SH-SY5Y (cell line): ENCODE measurements at regions not wholly inside any gene's neighbourhood (a gene's known extent, or its start where the extent isn't known, plus 50 kb on each side); places are given as distances from the start of the nearest gene placed in this dataset.

Experiments used
- GATA2 ChIP-seq: IDR thresholded peaks from 2 replicates; pipeline ENCODE4 v1.6.1; 2011; ENCODE audit warnings: mild to moderate bottlenecking, low read depth, low read length
- GATA3 ChIP-seq: IDR thresholded peaks from 2 replicates; pipeline ENCODE4 v1.6.1; 2011; ENCODE audit warnings: low read depth, mild to moderate bottlenecking, low read length, moderate library complexity

DNA sequence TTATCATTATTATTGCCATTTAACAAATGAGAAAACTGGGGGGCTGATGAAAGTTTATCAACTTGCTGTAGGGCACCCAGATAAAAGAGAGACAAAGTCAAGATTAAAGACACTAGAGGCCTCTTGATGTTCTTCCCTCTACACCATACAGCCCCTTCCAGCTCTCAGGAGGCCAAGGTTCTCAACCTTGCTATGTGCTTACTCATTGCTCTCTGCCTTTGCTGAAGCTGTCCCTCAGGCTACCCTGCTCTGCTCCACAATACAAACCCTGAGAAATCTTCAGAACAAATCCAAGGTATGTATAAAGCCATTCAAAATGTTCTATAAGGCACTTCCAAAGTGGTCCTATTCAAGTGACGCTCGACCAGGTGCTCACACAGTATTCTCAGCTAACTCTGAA is 329.9 kb upstream of the TNP1 start:
- TF ChIP-seq GATA3: no peak
- TF ChIP-seq GATA2: no peak

DNA sequence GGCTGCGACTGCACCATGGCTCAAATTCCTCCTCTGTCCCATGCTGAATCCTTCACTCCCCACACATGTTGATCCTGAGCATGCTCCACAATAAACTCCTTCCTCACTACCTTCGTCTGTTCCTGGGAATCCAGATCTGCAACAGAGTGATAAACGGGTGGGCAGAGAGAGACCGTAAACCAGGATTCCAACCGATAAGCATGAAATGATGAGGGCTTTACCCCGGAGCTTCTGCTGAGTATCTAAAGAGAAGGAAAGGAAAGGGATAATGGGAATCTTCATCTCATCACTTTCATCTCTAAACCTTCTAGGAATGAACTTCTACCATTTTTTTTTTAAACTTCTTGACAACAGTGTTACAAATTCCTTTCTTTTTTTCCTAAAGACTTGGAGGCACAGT is 329.3 kb upstream of the TNP1 start:
- no peak for TF ChIP-seq GATA2
- no peak for TF ChIP-seq GATA3

DNA sequence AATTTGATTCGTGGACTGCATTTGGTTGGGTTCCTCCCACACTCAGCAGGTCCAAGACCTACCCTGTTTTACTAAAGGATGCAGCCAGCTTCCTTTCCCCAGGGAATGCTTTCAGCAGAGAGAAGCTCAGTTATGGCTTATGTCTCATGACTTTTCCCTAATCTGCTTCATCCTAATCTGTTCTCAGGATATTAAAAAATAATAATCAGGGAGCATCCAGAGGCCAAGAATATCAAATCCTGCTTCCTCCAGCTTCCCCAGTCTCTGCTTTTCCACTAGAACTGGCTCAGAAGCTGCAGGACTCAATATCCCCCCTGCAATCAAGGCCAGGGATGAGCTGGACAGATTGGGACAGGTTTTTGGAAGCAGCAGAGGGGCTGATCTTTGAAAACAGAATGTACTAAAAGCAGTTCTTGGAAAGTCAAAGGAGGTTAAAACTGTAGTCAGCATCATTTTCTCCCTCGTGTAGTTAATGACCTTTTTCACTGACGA is 326.9 kb upstream of the TNP1 start:
- TF ChIP-seq GATA3 (no peak), GATA2 (no peak)

DNA sequence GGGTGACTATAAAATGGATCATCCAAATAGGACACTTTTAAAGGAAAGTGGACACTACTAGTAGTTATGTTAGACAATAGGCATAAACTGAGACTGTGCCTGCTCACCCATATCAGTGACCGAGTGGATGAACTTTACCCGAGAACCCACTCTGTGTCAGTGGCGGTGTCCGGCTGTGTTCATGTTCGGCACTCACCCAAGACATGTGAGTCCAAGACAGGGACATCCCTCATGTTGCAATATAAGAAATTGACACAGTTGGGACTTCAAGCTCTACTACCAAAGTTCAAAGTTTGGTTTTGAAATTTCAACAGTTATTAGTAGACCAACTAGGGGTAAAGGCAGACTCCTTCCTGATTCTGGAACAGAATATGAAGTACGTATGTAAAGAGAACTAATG is 326.3 kb upstream of the TNP1 start:
- TF ChIP-seq GATA3 (no peak), GATA2 (no peak)

DNA sequence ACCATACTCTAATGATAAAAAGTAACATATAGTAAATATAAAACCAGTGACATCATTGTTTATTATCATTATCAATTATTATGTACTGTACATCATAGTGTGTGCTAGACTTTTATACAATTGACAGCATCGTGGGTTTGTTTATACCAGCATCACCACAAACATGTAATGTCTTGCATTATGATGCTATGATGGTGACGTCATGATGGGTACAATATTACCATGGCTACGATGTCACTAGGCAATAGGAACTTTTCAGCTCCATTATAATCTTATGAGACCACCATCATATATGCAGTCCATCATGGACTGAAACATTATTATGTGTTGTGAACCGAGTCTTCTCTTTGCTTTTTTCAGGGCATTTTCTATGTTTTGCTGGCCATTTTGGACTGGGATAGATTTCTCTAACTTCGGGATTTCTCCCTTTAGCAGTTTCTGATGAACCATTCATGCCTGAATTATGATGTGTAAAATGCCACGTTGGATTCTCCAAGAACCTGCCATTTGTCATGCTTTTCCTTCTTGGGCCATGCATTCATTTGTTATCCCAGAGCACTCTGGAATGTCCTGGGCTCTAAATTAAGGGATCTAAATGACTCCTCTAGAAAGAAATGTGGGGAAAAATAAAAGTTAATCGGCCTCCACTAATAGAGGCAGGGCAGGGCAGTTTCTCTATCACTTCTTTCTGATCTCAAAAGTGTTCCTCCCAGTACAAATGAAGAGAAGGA is 325.6 kb upstream of the TNP1 start:
- no peak for TF ChIP-seq GATA3
- TF ChIP-seq GATA2: no peak

DNA sequence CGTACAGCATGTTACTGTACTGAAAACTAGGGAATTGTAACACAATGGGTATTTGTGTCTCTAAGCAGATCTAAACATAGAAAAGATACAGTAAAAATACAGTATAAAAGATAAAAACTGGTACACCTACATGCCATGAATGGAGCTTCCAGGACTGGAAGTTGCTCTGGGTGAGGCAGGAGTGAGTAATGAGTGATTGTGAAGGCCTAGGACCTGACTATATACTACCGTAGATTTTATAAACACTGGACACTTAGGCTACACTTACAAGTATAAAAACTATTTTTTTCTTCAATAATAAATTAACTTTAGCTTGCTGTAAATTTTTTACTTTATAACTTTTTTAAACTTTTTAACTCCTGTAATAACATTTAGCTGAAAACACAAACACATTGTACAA is 324.4 kb upstream of the TNP1 start:
- TF ChIP-seq GATA2 (no peak), GATA3 (no peak)

DNA sequence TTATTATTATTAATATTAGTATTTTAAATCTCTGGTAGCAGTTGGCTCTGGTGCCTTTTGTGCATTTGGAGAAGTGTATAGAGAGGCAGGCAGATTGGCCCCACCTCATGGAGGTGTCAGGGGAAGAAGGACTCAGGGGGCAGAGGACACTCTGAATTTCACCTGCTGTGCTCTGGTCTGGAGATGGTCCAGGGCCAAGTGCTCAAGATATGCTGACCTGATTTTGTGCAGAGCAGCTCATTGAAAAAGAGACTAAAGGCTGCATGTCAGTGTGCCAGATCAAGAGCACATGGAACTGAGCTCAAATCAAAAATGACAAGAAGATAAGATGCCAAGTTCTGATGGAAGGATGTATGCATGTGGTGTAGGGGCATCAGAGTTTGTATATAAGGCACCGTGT is 323.6 kb upstream of the TNP1 start:
- TF ChIP-seq GATA3: no peak
- no peak for TF ChIP-seq GATA2

DNA sequence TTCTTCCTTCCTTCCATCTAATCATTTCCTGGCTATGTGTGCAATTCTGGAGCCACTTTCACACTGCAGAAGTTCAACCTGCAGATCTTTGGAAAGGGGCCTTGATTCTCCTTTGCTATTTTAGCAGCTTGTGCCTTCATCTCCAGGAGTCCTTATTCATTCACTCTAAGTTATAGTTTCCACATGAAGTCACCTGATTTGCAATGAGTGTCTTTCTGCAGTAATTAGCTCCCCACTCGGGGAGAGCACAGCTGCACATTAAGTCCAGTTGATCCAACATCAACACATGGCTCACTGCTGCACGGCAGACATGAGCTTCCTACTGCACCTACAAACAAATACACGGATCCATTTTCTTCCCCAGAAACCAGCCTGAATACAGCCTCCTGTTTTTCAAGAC is 323.1 kb upstream of the TNP1 start:
- no peak for TF ChIP-seq GATA2
- no peak for TF ChIP-seq GATA3

DNA sequence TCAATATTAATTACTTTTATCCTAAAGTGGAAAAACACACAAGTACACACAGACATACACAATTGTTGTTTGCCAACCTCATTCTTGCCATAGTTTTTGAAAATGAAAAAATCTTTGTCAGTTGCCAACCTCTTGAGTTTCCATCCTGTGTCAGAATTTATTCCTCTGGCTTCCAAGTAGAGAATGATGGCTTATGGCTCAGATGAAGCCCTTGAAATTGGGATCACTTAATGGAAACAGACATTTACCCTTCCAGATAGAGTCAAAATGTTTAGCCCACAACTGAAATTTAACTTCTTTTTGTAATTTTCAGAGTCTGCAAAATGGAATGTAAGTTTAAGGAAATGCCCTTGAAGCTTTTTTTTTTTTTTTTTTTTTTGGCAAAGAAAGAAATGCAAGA is 321.6 kb upstream of the TNP1 start:
- TF ChIP-seq GATA2 (no peak), GATA3 (no peak)

DNA sequence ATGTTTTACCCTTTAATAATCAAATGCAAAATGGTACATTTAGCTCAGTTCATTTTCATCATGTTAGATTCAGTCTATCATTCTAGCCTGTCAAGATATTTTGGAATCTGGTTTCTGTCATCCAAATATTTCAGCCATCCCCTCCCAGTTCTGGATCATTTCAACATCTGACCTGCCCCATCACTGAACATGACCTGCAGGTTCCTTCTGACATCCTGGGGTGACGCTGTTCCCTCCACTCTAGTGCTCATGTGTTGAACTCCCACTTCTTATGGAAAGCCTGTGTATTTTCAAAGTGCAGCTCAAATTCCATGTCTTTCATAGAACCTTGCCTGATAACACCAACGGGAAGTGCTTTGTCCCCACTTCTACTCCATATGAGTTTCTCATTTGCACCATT is 320.0 kb upstream of the TNP1 start:
- TF ChIP-seq GATA2 (no peak), GATA3 (no peak)

DNA sequence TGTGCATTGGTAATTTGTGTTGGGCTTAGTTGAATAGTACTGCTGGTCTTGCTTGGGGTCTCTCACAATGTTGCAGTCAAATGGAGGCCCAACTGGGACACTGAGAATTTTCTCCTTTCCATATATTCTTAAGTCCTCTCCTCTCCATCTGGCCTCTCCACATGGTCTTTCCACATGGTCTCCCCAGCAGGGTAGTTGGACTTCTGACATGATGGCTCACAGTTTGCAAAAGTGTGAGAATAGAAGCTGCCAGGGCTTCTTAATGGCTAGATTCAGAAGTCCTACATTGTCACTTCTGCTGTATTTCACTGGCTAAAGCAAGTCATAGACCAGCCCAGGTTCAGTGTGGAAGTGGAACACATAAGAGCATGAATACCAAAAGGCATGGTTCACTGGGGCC is 318.5 kb upstream of the TNP1 start:
- TF ChIP-seq GATA2 (no peak), GATA3 (no peak)

DNA sequence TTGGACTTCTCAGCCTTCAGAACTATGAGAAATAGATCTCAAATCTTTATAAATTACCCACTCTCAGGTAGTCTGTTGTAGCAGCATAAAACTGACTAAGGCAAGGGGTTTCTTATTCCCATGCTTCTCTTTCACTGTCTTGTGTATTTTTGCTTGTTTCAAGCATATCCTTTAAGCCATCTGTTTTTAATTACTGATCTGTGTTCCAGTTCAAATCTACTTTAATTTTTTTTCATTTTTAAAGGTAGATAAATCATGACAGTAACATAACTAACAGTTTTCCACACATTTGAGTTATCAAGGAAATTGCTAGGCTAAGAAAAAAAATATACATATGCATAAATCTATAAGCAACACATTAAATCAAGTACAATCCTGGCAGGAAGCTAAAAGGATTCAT is 317.9 kb upstream of the TNP1 start:
- no peak for TF ChIP-seq GATA3
- TF ChIP-seq GATA2: no peak

DNA sequence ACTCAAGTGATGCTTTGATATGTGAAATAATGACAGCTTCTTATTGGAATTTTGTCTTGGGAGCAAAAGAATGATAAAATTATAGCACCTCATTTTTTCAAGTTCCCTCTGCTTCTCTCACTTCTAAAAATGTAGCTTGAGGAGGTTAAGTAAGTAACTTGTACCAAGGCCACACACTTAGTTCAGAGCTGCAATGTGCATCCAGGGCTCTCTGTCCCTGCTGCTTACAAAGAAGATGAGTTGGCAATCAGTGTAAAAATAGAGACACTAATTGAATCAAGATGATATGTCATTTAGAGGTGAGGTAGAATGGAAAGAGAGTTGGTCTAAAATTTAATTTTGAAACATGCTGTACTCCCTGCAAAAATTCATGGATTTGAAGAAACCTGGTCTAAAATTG is 312.0 kb upstream of the TNP1 start:
- no peak for TF ChIP-seq GATA2

DNA sequence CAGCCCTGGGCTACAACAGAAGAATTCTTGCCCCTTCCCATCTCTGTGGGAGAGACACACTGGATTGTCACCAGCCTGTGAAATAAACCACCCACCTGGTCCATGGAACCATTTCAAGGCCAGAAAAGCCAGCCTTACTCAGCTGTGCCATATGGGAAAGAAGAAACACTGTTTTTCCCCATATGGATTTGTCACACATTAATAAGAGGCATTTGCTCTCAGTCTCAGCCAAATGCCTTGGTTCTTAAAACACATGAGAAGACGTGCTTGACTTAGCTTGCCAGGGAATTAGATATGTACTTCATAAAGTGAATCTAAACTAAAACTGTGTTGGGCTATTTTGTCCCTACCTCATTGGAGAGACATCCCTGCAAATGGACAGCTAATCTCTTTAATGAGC is 308.6 kb upstream of the TNP1 start:
- TF ChIP-seq GATA3 (no peak), GATA2 (no peak)

DNA sequence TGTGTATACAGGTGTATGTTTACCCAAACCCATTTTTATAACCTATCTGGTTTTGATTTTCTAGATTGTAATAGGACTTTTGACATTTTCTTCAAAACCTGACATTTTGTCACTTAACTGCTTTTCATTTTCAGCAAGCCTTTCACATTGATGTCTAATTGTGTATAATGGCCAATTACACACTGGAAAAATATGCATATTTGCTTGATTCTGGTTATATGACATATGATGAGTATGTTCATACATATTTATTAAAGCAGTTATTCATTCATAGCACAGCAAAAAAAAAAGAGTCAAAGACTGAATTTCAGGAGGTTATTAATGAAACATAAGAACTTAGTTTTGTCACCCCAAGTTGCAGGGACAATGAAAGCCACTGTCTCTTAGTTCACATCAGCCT is 307.7 kb upstream of the TNP1 start:
- TF ChIP-seq GATA2 (no peak), GATA3 (no peak)
